Transverse colon (tissue), 3 donors: ENCODE measurements at regions not wholly inside any gene's neighbourhood (a gene's known extent, or its start where the extent isn't known, plus 50 kb on each side); places are given as distances from the start of the nearest gene placed in this dataset.

Experiments
- POLR2A ChIP-seq: fragments of 450-650 bp; IDR thresholded peaks from one replicate; pipeline ENCODE4 v1.6.1; 2016; ENCODE audit warnings: antibody characterized with exemption, mild to moderate bottlenecking, moderate library complexity
- TF ChIP-seq, protein P1 (sequence below), 5 experiments: fragments of 200-600 bp in 3 of 5; fragments of 450-650 bp in 2 of 5; sonication (generic) in 3 of 5; IDR thresholded peaks; 1 replicate in 2 of 5; 2 replicates in 3 of 5; pipeline ENCODE4 v1.5.1; 2016 to 2017; ENCODE audit warnings: antibody characterized with exemption in 5 of 5, inconsistent platforms in 3 of 5, mild to moderate bottlenecking in 2 of 5, moderate library complexity in 1 of 5

DNA sequence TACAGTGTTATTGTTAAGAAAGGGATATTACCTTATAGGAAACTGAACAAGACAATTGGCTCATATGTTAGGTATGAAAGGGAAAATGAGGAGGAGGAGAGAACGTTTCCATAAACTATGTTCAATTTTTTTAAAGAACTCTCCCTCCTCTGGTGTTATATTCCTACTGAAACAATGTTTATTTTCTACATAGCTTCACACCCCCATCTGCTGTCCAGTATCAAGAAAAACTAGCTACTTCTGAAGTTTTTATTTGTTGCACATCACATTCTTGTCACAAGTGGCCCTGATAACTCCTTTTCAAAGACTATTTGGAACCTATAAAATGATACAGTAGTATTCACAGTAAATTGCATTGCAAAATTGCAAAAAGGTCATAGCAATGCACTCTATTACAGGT, 223.4 kb upstream of the FAM174A start:
- TF ChIP-seq, protein P1, sequence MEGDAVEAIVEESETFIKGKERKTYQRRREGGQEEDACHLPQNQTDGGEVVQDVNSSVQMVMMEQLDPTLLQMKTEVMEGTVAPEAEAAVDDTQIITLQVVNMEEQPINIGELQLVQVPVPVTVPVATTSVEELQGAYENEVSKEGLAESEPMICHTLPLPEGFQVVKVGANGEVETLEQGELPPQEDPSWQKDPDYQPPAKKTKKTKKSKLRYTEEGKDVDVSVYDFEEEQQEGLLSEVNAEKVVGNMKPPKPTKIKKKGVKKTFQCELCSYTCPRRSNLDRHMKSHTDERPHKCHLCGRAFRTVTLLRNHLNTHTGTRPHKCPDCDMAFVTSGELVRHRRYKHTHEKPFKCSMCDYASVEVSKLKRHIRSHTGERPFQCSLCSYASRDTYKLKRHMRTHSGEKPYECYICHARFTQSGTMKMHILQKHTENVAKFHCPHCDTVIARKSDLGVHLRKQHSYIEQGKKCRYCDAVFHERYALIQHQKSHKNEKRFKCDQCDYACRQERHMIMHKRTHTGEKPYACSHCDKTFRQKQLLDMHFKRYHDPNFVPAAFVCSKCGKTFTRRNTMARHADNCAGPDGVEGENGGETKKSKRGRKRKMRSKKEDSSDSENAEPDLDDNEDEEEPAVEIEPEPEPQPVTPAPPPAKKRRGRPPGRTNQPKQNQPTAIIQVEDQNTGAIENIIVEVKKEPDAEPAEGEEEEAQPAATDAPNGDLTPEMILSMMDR (IDR thresholded peaks at IDR 0.05): no peak
- TF ChIP-seq POLR2A: no peak
